C4-2B (cell line): ENCODE measurements at regions not wholly inside any gene's neighbourhood (a gene's known extent, or its start where the extent isn't known, plus 50 kb on each side); places are given as distances from the start of the nearest gene placed in this dataset.

Experiments used
- H3K27ac ChIP-seq: fragments of 450-650 bp; 2 replicates; pipeline ENCODE4 v1.5.1; 2017
- CTCF ChIP-seq: fragments of 450-650 bp; conservative IDR thresholded peaks from 2 replicates; pipeline ENCODE4 v1.5.1; 2017; ENCODE audit warnings: mild to moderate bottlenecking
- ZFX ChIP-seq: fragments of 450-650 bp; IDR thresholded peaks from 2 replicates; pipeline ENCODE4 v1.6.1; 2017

- TF ChIP-seq CTCF (no peak), ZFX (no peak)
Observed at GRCh38 chr7:126378642-126379041, 874.1 kb downstream of the GRM8 start.

GRCh38 chr7:126370038-126370668 lies 882.6 kb downstream of the GRM8 start:
- TF ChIP-seq CTCF, result no peak
- TF ChIP-seq ZFX, result no peak
- no peak overlapping the region for H3K27ac ChIP-seq

More at GRCh38 chr7:126378642-126379041, 874.1 kb downstream of the GRM8 start:
- no peak overlapping the region for H3K27ac ChIP-seq

GRCh38 chr7:126362746-126363145 lies 890.0 kb downstream of the GRM8 start:
- H3K27ac ChIP-seq, result no peak overlapping the region
- no peak for TF ChIP-seq CTCF
- TF ChIP-seq ZFX, result no peak

- TF ChIP-seq ZFX (no peak), CTCF (no peak)
- H3K27ac ChIP-seq, result no peak overlapping the region
Observed at GRCh38 chr7:126361183-126361582, 891.6 kb downstream of the GRM8 start.

- no peak overlapping the region for H3K27ac ChIP-seq
- no peak for TF ChIP-seq ZFX
- no peak for TF ChIP-seq CTCF
Observed at GRCh38 chr7:126339813-126340212, 912.9 kb downstream of the GRM8 start.

GRCh38 chr7:126305671-126306070 lies 947.1 kb downstream of the GRM8 start:
- no peak overlapping the region for H3K27ac ChIP-seq
- TF ChIP-seq ZFX, result no peak
- TF ChIP-seq CTCF, result no peak

- no peak overlapping the region for H3K27ac ChIP-seq
- TF ChIP-seq ZFX, result no peak
- no peak for TF ChIP-seq CTCF
Observed at GRCh38 chr7:126303926-126304325, 948.8 kb downstream of the GRM8 start.
